Fibroblast of lung (primary cell): ENCODE measurements at regions not wholly inside any gene's neighbourhood (a gene's known extent, or its start where the extent isn't known, plus 50 kb on each side); places are given as distances from the start of the nearest gene placed in this dataset.

ENCODE experiments used
- DNase-seq, 2 donors: peaks; one replicate each; pipeline versions ENCODE4 v3.0.0 to v3.0.0-alpha.2; 2010; ENCODE audit warnings: low read depth in 2 of 2
- H2AFZ ChIP-seq: 2 replicates; pipeline ENCODE4 v1.5.1; 2012; ENCODE audit warnings: low read length, control low read depth, inconsistent platforms
- H3K27ac ChIP-seq: 2 replicates; pipeline ENCODE4 v1.5.1; 2011; ENCODE audit warnings: low read length, control low read depth; ENCODE audit not compliant: insufficient read depth
- H3K27me3 ChIP-seq: 2 replicates; pipeline ENCODE4 v1.5.1; 2011; ENCODE audit warnings: mild to moderate bottlenecking, low read length; ENCODE audit not compliant: control insufficient read depth, insufficient read depth
- H3K36me3 ChIP-seq: 2 replicates; pipeline ENCODE4 v1.5.1; 2011; ENCODE audit warnings: low read length; ENCODE audit not compliant: control insufficient read depth, insufficient read depth
- H3K4me1 ChIP-seq: 2 replicates; pipeline ENCODE4 v1.5.1; 2011; ENCODE audit warnings: low read length; ENCODE audit not compliant: control insufficient read depth, insufficient read depth; ENCODE audit errors: extremely low read depth
- H3K4me2 ChIP-seq: 2 replicates; pipeline ENCODE4 v1.5.1; 2011; ENCODE audit warnings: low read length, control low read depth; ENCODE audit not compliant: insufficient read depth; ENCODE audit errors: extremely low read depth
- H3K4me3 ChIP-seq, 4 experiments: fragments of 200-600 bp in 1 of 4; sonication (generic) in 1 of 4; replicated peaks in 1 of 4; 2 replicates each; pipeline ENCODE4 v1.5.1; 2011 to 2016; ENCODE audit warnings: low read length in 4 of 4, low read depth in 3 of 4, mild to moderate bottlenecking in 3 of 4, control low read depth in 2 of 4, inconsistent platforms in 1 of 4, mixed read lengths in 1 of 4; ENCODE audit not compliant: insufficient read depth in 1 of 4; ENCODE audit errors: control extremely low read depth in 1 of 4
- H3K79me2 ChIP-seq: 2 replicates; pipeline ENCODE4 v1.5.1; 2012; ENCODE audit warnings: mild to moderate bottlenecking, low read length, inconsistent platforms; ENCODE audit not compliant: control insufficient read depth, insufficient read depth
- H3K9ac ChIP-seq: 2 replicates; pipeline ENCODE4 v1.5.1; 2011; ENCODE audit warnings: mild to moderate bottlenecking, low read length, control low read depth; ENCODE audit not compliant: insufficient read depth
- H3K9me3 ChIP-seq: 2 replicates; pipeline ENCODE4 v1.5.1; 2012; ENCODE audit warnings: low read depth, low read length; ENCODE audit not compliant: control insufficient read depth, insufficient read depth
- H4K20me1 ChIP-seq: 2 replicates; pipeline ENCODE4 v1.5.1; 2011; ENCODE audit warnings: low read length; ENCODE audit not compliant: control insufficient read depth, insufficient read depth; ENCODE audit errors: extremely low read depth
- CTCF ChIP-seq, 2 donors: IDR thresholded peaks in 1 of 2; conservative IDR thresholded peaks in 1 of 2; 1 replicate in 1 of 2; 2 replicates in 1 of 2; pipeline ENCODE4 v1.5.1; 2011 to 2012; ENCODE audit warnings: low read length in 2 of 2, control low read depth in 1 of 2, inconsistent platforms in 1 of 2, low read depth in 1 of 2, mild to moderate bottlenecking in 1 of 2
- EZH2 ChIP-seq: IDR thresholded peaks from 2 replicates; pipeline ENCODE4 v1.5.1; 2012; ENCODE audit warnings: low read length, control low read depth, mild to moderate bottlenecking; ENCODE audit errors: missing control alignments

GRCh38 chr13:60758637-60759036 is 361.6 kb downstream of the TDRD3 start:
- Histone ChIP-seq H2AFZ (no peak overlapping the region), H3K4me3 (no peak overlapping the region), H3K4me1 (no peaks in the 10 kb centered on the region), H4K20me1 (no peaks in the 10 kb centered on the region), H3K27me3 (no peaks in the 10 kb centered on the region), H3K36me3 (no peaks in the 10 kb centered on the region), H3K4me2 (no peak overlapping the region), H3K9me3 (no peaks in the 10 kb centered on the region), H3K9ac (no peak overlapping the region), H3K27ac (no peak overlapping the region), H3K79me2 (no peaks in the 10 kb centered on the region)
- TF ChIP-seq CTCF (conservative IDR thresholded peaks at IDR 0.05 in 1 of 2, IDR thresholded peaks at IDR 0.05 in 1 of 2; ENCODE audit: low read depth in 1 of 2, low read length in 2 of 2) (no peak), EZH2 (no peak)
- DNase-seq, result no peak

DNA sequence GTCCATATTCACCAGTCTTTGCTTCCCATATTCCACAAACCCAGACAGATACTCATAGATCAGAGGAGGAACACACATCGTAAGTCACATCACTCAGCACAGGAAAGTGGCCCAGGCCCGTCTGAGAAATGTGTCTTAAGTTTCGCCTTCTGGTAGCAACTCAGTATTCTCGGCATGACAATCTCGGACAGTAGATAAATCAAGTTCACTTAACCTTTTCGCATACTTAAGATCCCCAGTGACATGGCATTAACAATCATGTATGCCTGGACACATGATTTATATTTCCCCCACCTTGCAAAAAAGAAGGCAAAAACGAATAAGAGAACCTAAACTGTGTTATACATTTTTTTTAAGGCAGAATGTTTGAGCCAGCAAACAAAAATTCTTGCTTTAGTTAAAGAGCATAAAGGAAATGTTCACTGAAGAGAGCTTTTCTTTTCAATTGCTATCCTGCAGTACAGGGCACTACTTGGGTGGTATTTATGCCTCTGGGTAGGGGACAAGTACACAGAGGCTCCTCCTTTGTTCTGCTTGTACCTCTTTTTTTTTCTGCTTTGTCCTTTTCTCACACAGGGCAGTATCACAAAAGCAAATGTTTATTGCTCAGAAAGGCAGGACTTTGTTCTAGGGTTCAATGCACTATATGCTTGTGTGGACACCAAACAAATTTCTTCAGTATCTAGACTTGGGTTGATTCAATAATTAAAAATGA is 360.6 kb downstream of the TDRD3 start:
- no peak overlapping the region for H3K4me3 ChIP-seq
- no peaks in the 10 kb centered on the region for H3K27me3 ChIP-seq
- H2AFZ ChIP-seq, result no peak overlapping the region
- no peaks in the 10 kb centered on the region for H3K9me3 ChIP-seq
- H3K4me2 ChIP-seq, result no peak overlapping the region
- H3K27ac ChIP-seq, result no peak overlapping the region
- H3K36me3 ChIP-seq, result no peaks in the 10 kb centered on the region
- TF ChIP-seq EZH2 (no peak), CTCF (conservative IDR thresholded peaks at IDR 0.05 in 1 of 2, IDR thresholded peaks at IDR 0.05 in 1 of 2; ENCODE audit: low read depth in 1 of 2, low read length in 2 of 2) (no peak)
- no peak overlapping the region for H3K9ac ChIP-seq
- no peak for DNase-seq
- no peaks in the 10 kb centered on the region for H4K20me1 ChIP-seq
- H3K4me1 ChIP-seq, result no peaks in the 10 kb centered on the region
- H3K79me2 ChIP-seq, result no peaks in the 10 kb centered on the region

DNA sequence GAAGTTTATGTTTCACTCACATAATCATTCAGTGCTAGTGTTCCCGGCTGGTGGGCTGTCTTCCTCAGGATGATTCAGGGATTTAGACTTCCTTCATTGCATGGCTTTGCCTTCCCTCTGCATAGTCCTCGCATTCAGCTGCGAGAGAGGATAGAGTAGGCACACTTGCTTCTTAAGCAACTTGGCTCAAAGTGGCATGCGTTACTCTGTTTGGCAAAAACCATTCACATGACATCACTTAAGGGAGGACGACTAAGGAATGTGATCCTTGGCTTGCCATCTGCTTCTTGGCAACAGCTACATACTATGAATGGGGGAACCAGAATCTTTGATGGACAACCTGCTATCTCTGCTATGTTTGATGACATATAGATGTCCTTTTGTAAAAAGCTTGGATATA is 359.3 kb downstream of the TDRD3 start:
- no peaks in the 10 kb centered on the region for H4K20me1 ChIP-seq
- H2AFZ ChIP-seq, result no peak overlapping the region
- DNase-seq, result peak in 1 of 2 donors; percentile 24
- H3K27me3 ChIP-seq, result no peaks in the 10 kb centered on the region
- TF ChIP-seq CTCF (conservative IDR thresholded peaks at IDR 0.05 in 1 of 2, IDR thresholded peaks at IDR 0.05 in 1 of 2; ENCODE audit: low read depth in 1 of 2, low read length in 2 of 2), result no peak
- no peak for TF ChIP-seq EZH2
- no peaks in the 10 kb centered on the region for H3K79me2 ChIP-seq
- H3K27ac ChIP-seq, result no peak overlapping the region
- H3K9ac ChIP-seq, result no peak overlapping the region
- no peaks in the 10 kb centered on the region for H3K4me1 ChIP-seq
- no peak overlapping the region for H3K4me2 ChIP-seq
- H3K36me3 ChIP-seq, result no peaks in the 10 kb centered on the region
- no peaks in the 10 kb centered on the region for H3K9me3 ChIP-seq
- no peak overlapping the region for H3K4me3 ChIP-seq
